ENCODE measurements at regions not wholly inside any gene's neighbourhood (a gene's known extent, or its start where the extent isn't known, plus 50 kb on each side); places are given as distances from the start of the nearest gene placed in this dataset.
A peak's percentile ranks its signal among the peaks of the same experiment; 100 is the strongest.
"Not testable (repeated sequence)": the region's sequence is repeated elsewhere in the genome, so short reads cannot be mapped to it uniquely, and the experiment has no call there.

DNA sequence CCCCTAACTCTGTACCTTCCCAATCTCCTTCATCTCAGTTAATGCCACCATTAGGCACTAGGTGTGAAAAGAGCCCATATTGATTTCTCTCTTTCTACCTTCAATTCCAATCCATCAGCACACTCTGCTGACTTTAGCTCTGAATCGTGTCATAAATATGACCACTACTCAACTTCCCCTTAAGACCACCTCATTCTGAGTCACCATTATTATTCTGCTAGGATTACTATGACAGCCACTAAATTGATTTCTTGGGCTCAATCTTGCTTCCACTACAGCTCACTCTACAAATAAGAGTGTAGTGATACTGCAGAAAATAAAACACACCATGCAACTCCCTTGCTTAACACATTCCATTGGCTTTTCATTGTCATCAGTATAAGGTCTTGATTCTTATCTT lies 1449.0 kb upstream of the FLRT2 start:
- DNase-seq (ENCODE audit: low spot score): no peak

DNA sequence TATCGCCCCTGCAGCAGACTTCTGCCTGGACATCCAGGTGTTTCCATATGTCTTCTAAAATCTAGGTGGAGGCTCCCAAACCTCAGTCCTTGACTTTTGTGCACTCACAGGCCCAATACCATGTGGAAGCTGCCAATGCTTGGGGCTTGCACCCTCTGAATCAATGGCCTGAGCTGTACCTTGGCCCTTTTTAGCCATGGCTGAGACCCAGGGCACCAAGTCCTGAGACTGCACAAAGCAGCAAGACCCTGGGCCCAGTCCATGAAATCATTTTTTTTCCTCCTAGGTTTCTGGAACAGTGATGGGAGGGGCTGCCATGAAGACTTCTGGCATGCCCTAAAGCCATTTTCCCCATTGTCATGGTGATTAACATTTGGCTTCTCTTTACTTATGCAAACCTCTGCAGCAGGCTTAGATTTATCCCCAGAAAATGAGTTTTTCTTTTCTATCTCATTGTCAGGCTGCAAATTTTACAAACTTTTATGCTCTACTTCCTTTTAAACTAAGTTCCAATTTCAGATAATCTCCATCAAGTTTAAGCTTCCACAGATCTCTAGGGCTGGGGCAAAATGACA lies 1445.8 kb upstream of the FLRT2 start:
- no peak for DNase-seq (ENCODE audit: low spot score)

DNA sequence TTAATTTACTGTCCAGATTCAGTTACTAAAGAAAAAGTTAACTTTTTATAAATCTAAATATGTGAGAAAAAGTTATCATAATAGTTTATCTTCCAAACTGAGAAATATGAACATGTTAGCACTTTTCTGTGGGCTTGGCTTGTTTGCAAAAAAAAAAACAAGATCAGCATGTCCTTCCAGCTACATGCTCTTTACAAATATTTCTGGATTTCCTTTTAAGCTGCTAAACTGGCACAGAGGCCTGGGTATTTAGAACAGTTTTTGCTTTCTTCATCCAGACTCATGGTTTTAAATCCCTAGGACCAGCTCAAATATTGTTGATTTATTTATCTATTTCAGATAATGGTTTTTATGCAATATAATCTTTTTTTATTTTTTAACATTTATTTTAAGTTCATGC lies 1444.5 kb upstream of the FLRT2 start:
- DNase-seq (ENCODE audit: low spot score): no peak

DNA sequence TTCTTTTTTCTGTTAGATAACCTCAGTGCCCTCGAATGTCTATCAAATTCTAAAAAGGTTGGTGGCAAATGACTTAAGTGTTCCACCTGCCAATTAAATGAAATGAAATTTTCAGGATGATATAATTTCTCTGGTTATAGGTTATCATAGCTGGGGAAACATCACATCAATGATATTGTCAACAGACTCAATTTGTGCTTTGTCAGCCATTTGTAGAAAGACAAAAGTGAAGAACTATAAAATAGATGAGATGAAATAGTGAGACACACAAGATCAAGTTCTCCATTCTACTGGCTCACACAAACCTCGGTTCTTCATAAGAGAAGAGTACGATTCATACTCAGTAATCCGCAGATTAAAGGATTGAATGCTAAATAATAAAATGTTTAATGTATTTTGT lies 1443.2 kb upstream of the FLRT2 start:
- DNase-seq (ENCODE audit: low spot score): no peak

DNA sequence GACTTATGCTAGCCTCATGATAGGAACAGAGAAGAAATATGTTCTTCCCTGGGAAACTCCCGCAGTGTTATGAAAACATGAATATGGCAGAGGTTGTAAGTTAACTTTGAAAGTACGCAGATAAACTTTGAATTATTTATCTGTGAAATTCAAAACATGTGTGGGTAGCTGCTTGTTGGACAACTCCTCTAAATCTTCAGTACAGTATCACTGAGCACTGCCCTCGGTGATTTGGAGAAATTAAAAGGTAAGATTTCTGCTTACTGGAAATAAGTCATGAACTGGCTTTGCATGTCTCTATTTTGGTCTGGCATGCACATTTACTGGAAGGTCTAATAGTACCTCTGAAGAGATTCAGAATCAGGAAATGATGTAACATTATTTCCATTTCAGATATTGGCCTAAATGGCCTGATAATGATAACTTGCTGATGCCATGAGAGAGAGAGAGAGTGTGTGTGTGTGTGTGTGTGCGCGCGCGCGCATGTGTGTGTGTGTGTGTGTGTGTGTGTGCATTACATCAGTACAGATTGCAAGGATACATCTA lies 1441.9 kb upstream of the FLRT2 start:
- no peak for DNase-seq (ENCODE audit: low spot score)

DNA sequence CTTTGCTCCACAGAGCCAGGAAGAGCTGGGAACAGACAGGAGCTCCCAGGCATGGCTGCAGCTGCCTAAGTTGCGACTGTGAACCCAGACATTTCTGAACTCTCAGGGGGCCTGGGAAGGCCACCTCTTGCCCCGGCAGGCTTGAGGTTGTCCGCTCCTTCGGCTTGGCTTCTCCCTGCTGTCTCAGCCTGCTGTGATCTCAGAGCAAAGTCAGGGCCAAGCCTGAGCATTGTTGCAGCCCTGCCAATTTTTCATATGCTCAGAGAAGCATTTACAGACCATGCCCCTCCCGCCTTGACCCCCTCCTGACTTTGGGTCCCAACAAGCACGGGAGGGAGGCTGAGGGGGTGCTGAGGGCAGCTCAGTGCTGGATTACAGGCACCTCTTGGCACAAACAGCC lies 1439.1 kb upstream of the FLRT2 start:
- no peak for DNase-seq (ENCODE audit: low spot score)

DNA sequence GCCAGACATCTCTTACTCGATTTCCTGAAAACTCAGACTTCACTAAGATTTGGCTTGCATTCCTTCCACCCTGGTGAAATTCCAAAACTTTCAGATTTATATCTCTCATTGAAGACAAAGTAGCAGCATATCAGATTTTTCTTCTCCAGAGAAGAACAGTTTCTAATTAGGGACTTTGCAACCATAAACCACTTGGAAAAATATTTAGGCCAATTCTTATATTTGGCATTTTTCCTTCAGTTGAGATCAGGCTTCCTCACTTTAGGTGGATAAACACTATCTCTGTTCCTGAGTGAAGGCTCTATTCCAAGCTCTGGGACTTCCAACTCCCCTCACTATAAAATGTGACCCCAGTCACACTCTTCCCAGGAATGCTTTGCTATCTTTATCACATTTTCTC lies 1434.3 kb upstream of the FLRT2 start:
- no peak for DNase-seq (ENCODE audit: low spot score)

DNA sequence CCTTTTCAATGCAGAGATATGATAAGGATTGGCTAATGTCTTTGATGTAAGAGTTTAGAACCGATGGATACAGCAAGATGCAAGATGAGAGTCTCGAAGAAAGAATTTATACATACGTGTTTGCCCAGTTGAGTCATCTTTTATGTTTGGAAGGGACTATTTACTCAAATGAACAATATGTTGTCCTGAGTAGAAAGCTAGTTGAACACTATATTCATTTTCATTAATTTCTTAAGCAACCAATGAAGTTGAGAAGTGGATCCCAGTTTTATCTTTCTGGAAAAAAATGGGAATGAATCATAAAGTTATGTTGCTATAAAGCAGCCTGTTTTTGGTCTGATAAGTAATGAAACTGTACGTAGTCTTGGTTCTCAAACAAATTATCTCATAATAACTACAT lies 1431.7 kb upstream of the FLRT2 start:
- no peak for DNase-seq (ENCODE audit: low spot score)

DNA sequence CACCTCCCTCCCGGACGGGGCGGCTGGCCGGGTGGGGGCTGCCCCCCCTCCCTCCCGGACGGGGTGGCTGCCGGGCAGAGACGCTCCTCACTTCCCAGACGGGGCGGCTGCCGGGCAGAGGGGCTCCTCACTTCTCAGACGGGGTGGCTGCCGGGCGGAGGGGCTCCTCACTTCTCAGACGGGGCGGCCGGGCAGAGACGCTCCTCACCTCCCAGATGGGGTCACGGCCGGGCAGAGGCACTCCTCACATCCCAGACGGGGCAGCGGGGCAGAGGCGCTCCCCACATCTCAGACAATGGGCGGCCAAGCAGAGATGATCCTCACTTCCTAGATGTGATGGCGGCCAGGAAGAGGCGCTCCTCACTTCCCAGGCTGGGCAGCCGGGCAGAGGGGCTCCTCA lies 1430.4 kb upstream of the FLRT2 start:
- DNase-seq (ENCODE audit: low spot score): not testable (repeated sequence)

DNA sequence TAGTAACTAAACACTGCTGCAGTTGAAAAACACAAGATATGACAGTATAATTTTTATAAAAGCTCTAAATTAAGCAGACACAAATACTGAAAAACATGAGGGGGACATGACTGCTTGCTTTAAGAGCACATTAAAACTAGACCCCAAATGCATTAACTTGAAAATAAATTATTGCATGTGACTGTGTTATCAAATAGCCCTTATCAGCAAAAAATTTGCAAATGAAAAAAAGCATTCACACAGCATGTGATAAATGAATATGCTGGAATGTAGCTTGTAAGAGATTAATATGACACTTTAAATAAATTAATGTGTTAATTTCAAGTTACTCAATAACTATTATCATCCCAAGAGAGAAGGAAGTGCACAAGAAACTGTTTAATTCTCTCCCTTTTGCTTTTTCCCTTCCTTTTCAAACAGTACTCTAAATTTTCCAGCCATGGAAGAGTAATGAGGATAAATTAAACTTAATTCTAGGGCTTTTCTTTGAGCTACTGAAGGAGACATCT lies 1422.1 kb upstream of the FLRT2 start:
- no peak for DNase-seq (ENCODE audit: low spot score)

DNA sequence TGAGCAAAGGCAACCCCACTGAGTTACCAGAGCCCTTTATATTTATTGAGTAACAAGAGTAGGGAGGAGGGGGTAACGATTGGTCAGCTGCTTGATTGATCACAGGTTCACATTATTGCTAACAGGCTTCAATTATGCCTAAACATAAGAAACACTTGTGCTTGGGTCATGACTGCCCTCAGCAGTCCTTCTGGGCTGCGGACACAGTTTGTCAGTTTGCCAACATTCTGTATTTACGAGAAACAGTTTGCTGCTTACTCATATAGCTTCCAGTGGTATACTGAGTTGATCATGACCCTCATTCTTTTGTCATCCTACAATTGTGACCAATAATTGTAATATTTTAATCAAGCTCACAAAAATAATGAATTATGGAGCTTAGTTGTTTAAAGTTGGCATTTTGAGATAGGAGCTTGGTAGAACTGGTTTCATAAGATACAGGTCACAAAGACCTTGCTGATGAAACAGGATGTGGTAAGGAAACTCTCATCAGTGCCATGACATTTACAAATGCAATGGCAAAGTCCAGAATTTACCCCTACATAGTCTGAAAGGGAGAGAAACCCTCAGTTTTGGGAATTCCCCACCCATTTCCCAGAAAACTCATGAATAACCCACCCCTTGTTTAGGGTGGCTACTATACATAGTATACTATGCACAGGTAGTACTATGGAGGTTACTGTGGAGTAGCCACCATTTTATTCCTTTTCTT lies 1421.0 kb upstream of the FLRT2 start:
- DNase-seq (ENCODE audit: low spot score): no peak

DNA sequence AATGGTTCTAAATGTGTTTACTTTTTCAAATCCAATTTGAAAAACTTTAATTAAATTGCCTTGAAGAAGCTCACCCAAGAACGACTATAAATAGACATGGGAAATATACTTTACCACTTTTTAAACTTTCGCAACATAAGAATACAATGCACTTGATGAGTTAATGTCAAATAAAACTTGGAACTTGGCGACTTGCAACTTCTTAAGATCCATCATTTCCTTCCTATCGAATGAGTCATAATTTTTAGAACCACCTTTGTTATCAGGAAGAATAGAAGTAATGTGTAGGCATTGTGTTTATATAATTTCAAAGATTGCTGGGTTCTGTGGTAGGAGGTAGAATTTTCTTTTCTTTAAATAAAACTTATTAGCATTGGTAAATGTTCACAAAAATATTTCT lies 1417.4 kb upstream of the FLRT2 start:
- DNase-seq (ENCODE audit: low spot score): no peak

DNA sequence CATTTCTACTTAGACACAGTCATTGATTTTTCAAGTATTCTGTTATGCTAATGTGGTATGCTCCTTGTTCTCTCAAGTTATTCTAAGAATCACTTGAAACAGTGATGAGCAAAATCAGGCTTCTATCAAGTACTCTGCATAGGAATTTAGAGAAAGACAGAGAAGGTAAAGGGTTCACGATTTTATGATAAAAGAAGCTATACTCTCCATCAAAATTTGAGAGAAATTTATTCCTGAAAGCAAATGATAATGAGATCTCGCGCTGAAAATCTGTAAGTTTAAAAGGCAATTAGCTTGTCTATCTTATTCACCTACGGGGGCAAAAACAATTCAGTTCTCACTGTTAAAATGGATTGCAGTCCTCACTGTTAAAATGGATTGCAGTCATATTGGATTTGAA lies 1404.3 kb upstream of the FLRT2 start:
- no peak for DNase-seq (ENCODE audit: low spot score)

DNA sequence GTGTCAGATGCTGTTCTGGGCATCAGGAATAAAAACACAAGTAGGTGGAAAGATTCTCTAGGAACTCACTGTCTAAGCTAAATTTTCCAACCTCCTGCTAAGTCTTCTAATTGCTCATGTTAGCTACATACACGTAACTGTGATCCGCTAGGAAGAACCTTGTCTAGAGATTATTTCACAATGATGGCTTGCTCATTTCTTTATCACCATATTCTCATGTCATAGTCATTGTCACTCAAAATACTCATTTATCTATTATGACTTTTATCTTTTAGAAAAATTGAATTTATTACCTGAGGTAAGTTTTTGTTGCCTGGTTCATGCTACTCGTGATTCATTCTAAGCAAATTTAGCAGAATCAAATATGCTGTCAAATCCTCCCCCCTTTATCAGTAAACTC lies 1402.4 kb upstream of the FLRT2 start:
- no peak for DNase-seq (ENCODE audit: low spot score)

DNA sequence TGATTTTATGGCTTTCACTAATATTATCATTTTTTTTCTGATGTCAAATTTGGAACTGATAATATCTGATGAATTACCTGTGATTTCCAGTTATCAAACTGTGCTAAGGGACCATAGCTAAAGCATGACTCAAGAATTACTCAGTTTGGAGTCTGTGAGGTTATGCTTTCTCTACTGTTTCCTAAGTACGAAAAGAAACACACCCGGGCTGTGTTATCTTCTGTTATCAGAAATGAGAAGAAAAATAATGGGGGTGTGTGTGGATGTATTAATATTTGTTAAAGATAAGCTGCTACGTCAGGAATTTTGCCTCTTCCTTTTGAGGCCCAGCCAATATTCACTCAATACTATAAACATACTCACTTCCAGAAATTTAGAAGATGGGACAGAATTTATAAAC lies 1401.9 kb upstream of the FLRT2 start:
- DNase-seq (ENCODE audit: low spot score): no peak

DNA sequence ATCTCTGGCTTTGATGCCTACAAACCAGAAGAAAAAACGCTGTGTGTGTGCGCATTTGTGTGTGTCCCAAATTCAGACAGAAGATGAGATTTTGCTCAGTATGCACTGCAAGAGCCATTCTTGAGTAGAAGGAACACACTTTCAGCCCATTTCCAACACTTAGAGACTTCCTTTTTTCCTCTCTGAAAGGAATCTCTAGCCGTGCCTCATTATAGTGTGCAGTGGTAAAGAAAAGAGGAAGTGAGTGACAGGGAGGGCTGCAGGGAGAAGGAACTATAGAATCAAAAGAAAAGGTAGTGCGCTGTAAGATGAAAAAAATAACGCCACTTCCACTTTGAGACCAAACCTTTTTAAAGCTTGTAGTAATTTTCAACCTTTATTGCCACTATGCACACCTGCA lies 1400.9 kb upstream of the FLRT2 start:
- DNase-seq (ENCODE audit: low spot score): no peak

DNA sequence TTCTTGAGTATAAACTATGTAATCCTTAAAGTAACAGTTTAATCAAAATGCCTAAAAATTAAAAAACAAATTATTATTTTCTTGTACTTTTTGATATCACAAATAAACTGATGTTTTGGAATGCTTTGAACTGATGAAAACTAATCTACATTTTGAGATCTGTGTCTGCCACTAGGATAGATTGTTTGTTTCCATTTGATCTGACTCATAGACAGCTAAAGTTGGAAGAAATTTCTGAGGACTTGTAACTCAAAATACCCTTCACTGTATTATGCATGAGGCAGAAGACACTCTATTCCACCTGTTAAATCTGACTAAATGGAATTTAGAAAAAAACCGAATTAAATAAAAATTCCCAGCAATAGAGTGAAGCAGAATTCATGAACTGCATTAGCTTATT lies 1400.0 kb upstream of the FLRT2 start:
- DNase-seq (ENCODE audit: low spot score): no peak

DNA sequence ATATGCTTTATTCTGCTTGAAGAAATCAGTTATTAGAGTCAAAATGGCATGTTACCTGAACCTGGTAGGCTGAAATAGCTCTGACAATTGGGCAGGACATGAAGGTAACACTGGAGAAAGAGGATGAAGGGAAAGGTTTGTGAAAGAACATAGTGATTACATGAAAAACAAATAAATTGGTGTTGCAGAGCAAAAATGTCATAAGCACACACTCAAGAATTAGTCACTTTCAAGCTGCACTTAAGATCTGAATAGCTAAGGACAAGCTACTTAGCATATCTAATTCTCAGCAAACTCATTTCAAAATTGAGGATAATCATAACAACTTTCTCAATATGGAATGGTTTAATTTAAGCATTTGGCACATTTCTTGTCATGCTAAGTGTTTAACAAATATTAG lies 1398.0 kb upstream of the FLRT2 start:
- no peak for DNase-seq (ENCODE audit: low spot score)

DNA sequence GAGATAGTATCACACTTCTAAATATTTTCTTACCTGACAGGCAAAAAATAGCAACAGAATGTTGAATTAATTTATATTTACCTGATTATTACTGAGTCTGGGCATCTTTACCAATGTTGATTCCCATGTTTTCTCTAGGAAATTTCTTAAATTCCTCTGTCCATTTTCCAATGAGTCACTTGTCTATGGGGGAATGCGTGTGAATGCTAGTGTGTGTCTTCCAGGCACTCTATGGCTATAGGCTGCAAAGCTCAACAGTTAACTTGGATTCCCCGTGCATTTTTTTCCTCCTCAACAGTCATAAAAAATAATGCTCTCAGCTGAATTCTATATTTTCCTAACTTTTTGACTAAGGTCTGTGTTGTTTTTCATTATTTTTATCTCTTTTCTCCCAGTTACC lies 1385.8 kb upstream of the FLRT2 start:
- peak; percentile 4 for DNase-seq (ENCODE audit: low spot score)

DNA sequence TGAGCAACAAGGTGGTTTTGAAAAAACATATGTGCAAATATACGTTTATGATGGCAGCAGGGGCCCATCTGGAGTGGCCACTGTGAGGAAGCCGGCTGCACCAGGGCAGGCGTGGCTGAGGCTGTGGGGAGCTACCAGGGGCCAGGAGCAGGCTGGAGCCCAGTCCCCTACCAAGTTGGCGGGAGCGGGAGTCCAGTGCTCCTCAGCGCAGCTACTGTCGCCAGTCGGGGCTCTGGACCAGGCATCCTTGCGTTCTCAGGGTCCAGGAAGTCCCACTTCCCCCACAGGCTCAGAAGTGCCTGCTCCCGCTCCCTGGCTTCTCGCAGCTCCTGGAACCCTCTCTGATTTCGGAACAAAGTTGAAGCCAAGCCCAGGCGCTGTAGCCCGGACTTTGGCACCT lies 1377.5 kb upstream of the FLRT2 start:
- DNase-seq (ENCODE audit: low spot score): no peak

DNA sequence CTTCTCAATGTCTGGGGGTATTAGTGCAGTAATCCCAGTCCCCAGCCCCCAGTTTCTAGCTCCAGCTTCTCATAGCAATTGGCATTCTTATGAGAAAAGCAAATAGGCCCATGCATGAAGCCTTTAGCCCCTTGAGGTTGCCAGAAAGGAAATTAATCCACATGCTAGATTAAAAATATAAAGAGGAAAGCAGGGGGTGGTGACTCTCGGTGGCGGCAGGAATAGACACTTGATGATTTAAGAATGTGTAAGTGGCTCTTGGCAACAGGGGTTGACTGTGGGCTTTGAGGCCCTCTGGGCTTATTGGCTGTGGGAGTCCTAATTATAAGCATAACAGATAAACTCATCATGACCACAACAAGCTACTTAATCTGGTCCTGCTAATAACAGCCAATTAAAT lies 1367.3 kb upstream of the FLRT2 start:
- no peak for DNase-seq (ENCODE audit: low spot score)

DNA sequence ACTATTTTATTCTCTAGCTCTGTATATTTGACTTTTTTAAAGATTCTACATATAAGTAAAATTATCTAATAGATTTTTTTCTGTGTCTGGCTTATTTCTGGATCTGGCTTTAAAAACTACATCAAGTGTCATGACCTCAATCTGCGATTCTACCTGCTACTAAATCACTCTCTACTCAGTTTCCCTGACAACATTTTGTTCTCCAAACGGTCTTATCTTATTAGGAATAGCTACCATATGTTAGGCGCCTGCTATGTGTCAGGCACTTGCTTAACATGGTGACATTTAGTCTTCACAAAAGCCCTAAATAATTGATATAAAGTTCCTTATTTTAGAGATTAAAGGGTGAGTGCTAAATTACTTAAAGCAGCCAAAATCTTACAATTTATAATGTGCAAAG lies 1362.9 kb upstream of the FLRT2 start:
- no peak for DNase-seq (ENCODE audit: low spot score)

DNA sequence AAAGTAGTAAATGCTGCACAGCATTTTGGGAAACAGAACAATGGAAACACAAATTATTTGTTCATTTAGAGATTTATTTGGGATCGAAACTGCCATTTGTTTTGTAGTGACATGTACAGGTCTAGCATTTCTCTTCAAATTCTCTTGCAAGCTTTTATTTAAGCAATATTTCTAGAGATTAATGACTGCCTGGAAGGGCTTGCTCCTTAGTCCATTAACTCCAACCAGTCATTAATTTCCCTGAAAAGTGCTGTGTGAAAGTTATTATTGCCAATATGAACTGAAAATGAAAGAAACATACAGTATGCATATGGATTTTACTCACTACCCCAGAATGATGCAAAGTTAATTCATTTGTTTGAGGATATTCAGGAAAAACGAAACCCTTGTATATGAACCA lies 1349.6 kb upstream of the FLRT2 start:
- DNase-seq (ENCODE audit: low spot score): no peak

DNA sequence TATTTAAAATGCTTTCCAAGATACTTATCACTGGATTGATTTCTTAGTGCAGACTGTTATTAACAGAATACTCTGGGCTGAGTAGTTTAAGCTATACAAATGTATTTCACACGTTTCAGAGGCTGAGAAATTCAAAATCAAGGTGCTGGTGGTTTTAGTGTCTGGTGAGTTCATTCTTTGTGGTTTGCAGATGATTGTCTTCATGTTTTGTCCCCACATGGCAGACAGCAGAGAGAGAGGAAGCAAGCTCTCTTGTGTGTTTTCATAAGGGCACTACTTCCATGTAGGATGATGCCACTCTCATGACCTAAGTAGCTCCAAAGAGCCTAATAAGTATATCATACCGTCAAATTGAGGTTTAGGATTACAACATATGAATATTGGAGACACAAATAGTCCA lies 1348.9 kb upstream of the FLRT2 start:
- no peak for DNase-seq (ENCODE audit: low spot score)

Data from COLO829 (cell line).